Stimulated activated CD8-positive, alpha-beta memory T cell treated with anti-CD3 and anti-CD28 coated beads, Interleukin-15, amount 100 ng/mL, for 4 hours (primary cell): ENCODE measurements at regions not wholly inside any gene's neighbourhood (a gene's known extent, or its start where the extent isn't known, plus 50 kb on each side); places are given as distances from the start of the nearest gene placed in this dataset.
A peak's percentile ranks its signal among the peaks of the same experiment; 100 is the strongest.
"Not testable (repeated sequence)": the region's sequence is repeated elsewhere in the genome, so short reads cannot be mapped to it uniquely, and the experiment has no call there.

Experiments used
- DNase-seq, 2 donors: peaks; one replicate each; pipeline ENCODE4 v3.0.0-alpha.2; 2020; ENCODE audit warnings: low read depth in 2 of 2

DNA sequence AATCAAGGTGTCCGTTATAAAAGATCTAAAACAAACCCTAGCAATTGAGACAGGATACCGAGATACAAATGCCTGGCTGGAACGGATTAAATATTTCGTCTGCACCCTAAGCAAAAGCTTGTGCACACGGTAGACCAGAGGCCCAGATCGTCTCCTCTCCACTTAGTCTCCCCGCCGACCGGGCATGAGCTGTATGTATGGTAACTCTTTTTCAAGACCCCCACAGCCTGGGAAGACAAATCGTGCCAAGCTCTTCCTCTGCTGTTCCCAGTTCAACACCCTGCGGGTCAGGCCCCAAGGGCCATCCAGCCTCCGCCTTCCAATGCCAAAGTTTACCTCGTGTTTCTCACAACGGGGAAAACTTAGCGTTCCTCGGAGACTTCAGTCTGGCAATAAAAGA is 285.7 kb upstream of the GALNT17 start:
- DNase-seq, result no peak

DNA sequence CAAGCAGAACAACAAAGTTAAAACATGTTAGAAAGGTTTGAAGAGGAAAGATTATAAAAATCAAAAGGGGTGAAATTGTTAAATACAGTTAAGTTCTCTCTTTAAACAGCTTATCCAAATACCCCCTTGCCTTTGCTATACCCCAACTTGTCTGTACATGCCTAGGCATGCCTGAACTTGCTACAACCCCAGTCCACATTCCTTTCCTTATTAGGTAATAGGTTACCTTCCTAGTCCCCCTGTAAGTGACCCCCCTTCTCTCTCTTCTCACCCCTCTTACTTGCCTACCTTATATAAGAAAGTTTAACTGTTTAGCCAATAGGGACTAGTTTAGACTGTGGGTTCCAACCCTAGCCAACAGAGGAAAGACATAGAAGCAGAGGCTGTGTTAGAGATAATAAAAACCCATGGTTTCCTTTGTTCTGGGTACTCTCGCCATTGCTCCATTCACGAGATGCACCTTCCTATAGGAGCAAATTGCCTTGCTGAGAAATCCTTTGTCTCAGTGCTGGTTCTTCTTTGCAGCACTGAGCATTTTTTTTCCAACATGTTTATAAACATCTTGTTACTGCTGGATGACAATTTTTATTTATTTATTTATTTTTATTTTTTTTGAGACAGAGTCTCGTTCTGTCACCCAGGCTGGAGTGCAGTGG is 282.2 kb upstream of the GALNT17 start:
- DNase-seq, result no peak

DNA sequence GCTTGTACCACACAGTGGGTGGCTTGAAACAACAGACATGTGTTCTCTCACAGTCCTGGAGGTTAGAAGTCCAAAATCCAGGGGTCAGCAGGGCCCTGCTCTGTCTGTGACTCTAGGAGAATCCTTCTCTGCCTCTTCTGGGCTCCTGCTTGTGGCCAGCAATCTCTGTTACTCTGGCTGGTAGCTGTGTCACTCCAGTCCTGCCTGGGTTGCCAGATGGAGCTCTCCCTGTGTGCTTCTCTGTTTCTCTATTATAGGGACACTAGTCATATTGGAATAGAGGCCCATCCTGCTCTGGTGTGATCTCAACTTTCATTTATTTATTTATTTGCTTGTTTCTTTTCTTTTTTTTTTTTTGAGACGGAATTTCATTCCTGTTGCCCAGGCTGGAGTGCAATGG is 276.6 kb upstream of the GALNT17 start:
- DNase-seq, result no peak

DNA sequence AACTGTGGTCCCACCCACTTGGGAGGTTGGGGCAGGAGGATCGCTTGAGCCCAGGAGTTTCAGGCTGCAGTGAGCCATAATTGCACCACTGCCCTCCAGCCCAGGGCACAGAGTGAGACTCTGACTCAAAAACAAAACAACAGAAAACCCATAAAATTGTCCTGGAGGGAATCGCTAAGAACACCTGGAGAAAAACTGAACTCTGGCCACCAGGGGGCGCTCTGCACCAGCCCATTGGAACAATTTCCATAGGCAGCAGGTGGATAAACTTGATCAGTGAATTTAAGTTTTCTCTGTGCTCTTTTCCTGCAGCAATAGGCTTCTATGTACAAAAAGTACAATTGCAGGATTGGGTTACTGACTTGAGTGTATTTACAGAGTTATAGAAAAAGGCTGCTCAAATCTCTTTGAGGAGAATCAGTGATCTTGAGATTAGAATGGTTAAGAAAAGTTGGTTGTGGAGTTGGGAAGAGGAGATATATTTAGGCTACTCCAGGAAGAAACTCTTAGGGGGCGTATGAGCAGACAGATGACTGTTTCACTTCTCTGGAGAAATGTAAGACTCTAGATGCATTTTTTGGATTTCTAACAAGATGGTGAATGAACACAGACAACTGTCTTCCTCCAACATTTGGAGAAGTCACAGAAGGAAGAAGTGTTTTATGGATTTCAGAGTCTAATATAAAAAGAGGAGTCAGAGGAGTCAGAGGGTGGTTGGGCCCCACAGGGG is 274.9 kb upstream of the GALNT17 start:
- peak; percentile 3 to 14 for DNase-seq

DNA sequence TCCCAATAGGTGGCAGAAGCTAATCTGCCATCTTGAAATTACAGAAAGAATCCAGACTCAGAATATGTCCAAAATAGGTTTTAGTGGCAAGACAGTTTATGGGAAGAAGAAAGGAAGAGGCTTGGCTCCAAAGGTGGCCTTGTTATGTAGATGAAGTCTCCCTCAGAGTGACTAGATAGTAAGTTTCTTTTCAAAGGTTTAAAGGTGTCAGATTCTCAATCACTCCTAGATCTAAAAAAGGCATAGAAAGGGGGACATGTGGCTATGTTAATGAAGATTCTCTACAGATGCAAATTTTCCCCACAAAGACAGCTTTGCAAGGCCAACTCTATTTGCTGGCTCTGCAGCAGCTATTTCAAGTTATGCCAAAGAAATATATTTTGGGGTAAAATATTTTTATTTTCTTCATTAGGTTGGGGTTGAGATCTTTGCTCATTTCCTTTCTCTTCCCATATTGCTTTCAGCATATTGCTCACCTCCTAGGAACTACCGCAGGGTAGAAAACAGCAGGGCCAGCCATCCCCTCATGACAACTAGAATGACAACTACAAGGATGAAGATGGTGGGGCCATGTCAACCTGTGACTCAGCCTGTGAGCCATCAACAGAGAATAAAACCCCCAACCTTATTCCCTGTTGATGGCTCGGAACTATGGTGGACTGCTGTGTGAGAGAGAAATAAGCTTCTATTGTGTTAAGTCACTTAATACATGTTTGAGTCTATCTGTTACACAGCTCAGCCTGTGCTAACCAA is 274.0 kb upstream of the GALNT17 start:
- DNase-seq, result no peak

DNA sequence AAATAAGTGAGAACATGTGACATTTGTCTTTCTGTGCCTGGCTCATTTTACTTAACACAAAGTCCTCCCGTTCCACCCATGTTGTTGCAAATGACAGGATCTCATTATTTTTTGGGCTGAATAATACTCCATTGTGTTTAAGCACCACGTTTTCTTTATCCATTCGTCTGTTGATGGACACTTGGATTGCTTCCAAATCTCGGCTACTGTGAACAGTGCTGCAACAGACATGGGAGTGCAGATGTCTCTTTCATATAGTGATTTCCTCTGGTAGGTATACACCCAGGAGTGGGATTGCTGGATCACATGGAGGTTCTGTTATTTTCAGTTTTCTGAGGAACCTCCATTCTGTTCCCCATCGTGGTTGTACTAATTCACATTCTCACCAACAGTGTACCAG is 264.4 kb upstream of the GALNT17 start:
- no peak for DNase-seq

DNA sequence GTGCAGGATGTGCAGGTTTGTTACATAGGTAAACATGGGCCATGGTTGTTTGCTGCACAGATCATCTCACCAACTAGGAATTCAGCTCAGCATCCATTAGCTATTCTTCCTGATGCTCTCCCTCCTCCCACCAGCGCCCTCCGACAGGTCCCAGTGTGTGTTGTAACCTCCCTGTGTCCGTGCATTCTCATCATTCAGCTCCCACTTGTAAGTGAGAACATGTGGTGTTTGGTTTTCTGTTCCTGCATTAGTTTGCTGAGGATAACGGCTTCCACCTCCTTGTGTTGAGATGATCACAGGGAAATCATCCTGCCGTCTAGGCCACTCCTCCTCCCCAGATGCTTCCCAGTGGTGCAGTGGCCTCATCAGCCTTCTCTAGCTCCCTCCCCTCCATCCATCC is 261.6 kb upstream of the GALNT17 start:
- no peak for DNase-seq

DNA sequence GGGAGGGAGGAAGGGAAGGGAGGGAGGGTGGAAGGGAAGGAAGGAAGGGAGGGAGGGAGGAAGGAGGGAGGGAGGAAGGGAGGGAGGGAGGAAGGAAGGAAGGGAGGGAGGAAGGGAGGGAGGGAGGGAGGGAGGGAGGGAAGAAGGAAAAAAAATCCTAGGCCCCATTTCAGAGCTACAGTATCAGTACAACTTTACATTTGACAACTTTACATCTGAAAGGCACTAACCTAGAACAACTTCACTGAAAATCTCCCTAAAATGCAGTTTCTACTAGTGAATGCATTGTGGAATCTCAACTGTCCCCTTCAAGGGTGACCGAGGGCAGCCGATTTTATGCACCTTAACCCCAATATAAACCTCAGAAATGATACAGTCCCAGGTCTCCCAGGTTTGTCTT is 259.8 kb upstream of the GALNT17 start:
- DNase-seq, result no peak

DNA sequence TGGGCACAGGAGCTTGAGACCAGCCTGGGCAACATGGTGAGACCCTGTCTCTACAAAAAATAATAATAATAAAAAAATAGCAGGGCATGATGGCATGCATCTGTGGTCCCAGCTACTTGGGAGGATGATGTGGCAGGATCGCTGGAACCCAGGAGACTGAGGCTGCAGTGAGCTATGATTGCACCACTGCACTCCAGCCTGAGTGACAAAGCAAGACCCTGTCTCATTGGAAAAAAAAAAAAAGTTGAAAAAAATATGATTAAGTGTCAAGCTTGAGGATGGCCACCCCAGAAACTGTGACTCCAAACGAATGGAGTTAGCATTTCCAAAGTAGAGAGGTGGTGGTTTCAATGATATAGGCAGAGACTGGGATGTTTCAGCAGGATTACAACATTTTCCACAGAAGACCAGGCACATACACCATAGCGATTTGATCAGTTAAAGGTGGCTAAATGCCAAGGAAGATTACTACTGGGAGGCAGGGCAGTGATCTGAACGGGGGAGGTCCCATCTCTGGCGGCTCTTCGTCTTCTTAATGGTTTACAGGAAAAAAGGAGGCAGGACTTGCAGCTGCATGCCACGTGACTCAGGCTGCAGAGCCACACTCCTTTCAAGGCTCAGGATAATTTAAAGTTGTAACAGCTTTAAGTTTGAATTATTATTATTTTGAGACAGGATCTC is 250.6 kb upstream of the GALNT17 start:
- DNase-seq, result no peak

DNA sequence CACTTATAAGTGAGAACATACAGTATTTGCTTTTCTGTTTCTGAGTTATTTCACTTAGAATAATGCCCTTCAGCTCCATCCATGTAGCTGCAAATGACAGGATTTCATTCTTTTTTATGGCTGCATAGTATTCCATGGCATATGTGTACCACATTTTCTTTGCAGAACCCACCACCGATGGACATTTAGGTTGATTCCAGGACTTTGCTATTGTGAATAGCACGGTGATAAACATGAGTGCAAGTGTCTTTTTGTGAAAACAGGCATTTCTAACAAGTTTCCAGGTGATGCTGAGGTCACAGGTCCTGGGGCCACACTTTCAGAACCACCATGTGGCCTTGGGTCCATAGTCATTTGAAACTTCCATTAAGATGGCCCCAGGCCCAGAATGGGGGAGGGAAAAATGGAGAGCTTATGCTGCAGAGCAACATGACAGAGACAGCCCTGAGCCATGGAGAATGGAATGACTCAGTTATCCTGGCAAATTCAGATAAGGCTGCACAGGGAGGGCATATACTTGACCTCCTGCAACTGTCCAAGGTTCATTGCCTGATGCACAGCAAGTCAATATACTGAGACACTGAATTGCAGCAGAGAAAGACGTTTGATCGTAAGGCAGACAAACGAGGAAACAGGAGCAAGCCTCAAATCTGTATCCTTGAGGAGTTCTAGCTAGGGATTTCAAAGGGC is 248.0 kb upstream of the GALNT17 start:
- DNase-seq, result no peak

DNA sequence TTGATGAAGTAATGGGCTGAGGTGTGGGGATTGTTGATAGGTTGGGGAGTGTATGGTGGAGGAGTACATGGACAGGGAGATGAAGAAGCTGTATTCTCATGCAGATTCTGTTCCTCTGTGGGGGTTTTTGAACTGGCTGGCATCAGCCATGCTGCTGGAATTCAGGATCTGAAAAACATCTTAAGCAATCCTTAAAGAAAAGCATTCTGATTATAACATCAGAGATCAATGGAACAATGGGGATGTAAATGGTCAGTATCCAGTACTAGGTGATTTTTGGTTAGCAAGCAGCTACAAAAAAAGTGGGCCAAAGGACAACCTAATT is 247.5 kb upstream of the GALNT17 start:
- DNase-seq, result no peak

DNA sequence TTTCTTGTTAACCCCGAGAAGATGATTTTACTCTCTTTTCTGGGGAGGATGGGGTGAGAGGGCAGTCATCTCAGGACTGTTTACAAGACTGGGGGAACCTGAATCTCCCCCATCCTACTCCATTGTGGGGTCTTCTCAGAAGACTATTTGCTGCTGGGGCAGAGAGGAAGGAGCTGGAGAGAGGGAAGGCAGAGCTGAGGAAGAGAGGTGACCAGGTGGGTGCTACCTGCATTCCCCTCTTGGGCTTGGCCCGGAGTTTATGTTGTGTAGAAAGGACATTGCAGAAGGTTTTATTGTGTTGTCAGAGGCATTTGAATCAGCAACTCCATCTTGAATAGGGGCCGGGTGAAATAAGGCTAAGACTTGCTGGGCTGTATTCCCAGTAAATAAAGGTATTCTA is 247.1 kb upstream of the GALNT17 start:
- no peak for DNase-seq

DNA sequence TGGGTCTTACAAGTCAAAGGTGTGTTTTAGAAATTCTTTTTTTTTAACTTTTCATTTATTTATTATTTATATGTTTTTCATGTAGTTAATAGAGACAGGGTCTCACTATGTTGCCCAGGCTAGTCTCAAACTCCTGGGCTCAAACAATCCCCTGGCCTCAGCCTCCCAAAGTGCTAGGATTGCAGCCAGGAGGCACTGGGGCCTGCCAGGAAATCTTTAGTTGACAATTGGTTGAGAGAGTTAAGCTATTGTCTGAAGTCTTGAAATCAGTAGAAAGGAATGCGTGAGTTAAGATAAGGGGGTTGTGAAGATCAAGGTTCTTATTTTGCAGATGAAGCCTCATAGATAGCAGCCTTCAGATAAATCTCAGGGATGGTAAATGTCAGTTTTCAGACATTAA is 245.4 kb upstream of the GALNT17 start:
- DNase-seq, result no peak

DNA sequence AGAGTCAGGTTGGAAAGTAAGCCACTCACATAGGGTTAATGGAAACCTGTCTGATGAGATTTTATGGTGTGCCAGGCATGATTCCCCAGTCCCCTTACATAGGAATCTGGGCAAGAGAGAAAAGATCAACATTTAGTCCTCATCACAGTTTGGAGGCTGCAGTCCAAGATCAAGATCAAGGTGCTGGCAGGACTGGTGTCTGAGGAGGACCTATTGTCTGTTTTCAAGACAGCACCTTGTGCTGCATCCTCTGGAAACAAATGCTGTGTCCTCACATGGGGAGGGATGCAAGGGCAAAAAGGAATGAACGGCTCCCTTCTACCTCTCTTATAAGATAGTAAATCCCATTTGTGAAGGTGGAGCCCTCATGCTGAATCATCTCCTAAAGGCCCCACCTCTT is 244.8 kb upstream of the GALNT17 start:
- DNase-seq, result no peak

DNA sequence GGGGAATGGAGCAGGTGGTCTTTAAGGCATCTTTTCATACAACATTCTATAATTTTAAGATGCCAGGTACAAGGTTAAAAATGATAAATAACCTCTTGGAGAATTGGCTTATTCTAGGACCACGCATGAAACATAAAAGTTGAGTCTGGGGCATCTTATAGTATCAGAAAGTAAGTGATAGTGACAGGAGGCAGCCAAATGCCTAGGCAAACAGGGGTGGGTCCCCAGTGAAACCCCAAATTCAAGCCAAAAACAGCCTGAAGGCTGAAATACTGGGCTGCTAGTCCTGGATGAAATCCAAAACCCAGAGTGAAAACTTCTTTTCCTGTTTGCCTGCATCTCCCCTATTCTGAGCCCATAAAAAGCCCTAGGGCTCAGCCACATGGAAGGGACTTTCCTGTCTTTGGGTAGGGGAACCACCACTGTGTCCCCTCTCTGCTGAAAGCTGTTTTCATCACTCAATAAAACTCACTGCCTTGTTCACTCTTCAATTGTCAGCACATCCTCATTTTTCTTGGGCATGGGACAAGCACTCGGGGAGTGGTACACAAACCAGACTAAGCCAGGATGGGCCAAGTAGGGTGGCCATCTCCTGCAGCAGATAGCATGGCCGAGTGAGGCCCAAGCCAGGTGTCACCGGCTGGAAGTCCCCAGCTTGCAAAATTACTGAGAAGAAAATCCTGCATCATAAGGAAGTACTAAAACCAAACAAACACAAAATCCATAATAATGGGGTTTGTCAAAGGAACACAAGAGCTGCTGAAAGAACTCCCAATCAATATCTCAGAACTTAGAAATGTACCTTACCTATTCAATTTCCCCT is 241.6 kb upstream of the GALNT17 start:
- DNase-seq, result no peak

DNA sequence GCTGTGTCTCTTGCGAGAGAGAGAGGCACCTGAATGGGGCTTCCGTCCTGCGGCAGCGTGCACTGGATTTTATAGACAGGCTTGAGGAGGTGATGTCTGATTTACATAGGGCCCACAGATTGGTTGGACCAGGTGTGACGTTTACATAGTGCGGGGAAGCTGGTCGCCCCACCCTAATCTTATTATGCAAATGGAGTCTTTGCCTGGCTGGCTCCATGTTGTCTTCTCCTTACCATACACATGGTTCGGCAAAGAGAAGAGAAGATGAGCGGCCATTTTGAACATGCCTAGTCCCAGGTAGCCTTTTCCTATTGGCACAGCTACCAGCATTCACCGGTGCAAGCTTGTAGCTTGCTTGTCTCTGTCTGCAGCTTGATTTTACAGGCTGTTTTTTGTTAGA is 238.5 kb upstream of the GALNT17 start:
- no peak for DNase-seq

DNA sequence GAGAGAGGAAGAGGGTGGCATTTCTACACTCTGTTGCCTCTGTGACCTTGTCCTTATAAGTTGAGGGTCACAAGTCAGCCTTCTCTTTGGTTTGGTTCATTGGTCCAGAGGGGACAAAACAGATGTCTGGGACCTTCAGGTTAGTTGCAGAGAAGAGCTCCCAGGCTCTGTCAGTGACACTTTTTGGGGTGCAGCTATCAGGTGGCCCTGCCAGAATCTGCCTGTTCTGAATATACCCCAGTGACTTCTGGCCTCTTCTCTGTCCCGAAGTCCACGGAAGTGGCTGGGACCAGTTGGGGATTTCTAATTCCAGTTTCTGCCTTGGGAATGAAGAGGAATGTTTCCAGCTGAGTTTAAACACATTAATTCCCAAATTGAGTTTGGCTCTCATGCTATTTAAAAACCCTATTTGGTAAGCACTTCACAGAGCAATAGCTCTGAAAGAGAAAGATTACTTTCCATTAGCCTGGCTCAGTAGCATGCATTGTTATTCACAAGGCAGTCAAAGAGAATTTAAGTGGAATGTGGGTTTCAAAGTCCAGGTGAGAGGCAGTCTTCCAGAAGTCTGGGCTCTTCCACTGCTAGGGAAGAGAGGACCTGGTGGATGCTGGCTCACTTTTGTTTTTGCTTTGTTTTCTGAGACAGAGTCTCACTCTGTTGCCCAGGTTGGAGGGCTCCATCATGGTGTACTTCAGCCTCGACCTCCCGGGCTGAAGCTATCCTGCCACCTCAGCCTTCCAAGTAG is 237.8 kb upstream of the GALNT17 start:
- DNase-seq, result no peak

DNA sequence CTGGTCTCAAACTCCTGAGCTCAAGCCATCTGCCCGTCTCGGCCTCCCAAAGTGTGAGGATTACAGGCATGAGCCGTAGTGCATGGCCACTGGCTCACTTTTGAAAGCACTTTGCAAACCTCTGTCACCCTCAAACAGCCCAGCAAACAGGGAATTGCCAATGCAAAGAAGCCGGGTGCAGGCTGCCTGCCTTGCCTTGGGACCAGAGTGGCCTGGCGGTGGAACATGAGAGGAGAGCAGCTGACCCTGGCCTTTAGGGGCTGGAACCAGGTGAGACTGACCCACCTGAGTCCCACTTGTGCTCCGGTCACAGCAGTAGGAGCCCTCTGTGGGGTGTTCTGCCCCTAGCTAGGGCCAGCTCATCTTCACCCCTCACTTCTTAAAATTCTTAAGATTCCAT is 237.1 kb upstream of the GALNT17 start:
- DNase-seq, result no peak

DNA sequence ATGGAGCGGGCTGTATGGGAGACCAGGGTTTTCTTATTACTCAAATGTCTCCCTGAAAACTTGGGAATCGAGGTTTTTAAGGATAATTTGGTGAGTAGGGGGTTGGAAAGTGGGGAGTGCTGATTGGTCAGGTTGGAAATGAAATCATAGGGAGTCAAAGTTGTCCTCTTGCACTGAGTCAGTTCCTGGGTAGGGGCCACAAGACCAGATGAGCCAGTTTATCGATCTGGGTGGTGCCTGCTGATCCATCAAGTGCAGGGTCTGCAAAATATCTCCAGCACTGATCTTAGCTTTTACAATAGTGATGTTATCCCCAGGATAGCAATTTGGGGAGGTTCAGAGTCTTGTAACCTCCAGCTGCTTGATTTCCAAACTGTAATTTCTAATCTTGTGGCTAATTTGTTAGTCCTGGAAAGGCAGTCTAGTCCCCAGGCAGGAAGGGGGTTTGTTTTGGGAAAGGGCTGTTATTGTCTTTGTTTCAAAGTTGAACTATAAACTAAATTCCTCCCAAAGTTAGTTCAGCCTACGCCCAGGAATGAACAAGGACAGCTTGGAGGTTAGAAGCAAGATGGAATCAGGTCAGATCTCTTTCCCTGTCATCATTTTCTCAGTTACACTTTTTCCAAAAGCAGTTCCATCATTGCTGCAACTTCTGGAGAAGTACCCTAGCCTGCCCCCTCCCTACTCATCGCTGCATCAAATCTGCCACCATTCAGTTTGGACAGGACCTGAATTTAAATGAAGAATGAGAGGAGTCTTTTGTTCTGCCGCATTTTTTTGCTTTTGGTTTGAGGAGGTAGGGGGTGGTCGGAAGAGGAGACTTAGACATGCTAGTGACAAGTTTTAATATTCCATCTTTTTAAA is 236.4 kb upstream of the GALNT17 start:
- not testable (repeated sequence) for DNase-seq
